Progenitor cell of endocrine pancreas (in vitro differentiated cells): ENCODE measurements at regions not wholly inside any gene's neighbourhood (a gene's known extent, or its start where the extent isn't known, plus 50 kb on each side); places are given as distances from the start of the nearest gene placed in this dataset.

Experiments used
- DNase-seq: peaks from one replicate; pipeline ENCODE4 v3.0.0; 2021; ENCODE audit warnings: low spot score; ENCODE audit not compliant: unreplicated experiment
- H3K27ac Mint-ChIP-seq: 2 replicates; pipeline ENCODE4 v1.8.0; 2021; ENCODE audit warnings: mild to moderate bottlenecking, moderate library complexity, mixed read lengths
- H3K27me3 Mint-ChIP-seq: 2 replicates; pipeline ENCODE4 v1.8.0; 2021; ENCODE audit warnings: mixed read lengths
- H3K36me3 Mint-ChIP-seq: 2 replicates; pipeline ENCODE4 v1.8.0; 2022; ENCODE audit warnings: mixed read lengths; ENCODE audit not compliant: insufficient read depth
- H3K4me1 Mint-ChIP-seq: 2 replicates; pipeline ENCODE4 v1.8.0; 2021; ENCODE audit warnings: low read depth, mixed read lengths
- H3K4me3 Mint-ChIP-seq: 2 replicates; pipeline ENCODE4 v1.8.0; 2021; ENCODE audit warnings: low read depth, mild to moderate bottlenecking, moderate library complexity, mixed read lengths
- H3K9me3 Mint-ChIP-seq: 2 replicates; pipeline ENCODE4 v1.8.0; 2021; ENCODE audit warnings: low read depth, mixed read lengths
- CTCF ChIP-seq: fragments of 200-600 bp; sonication (generic); IDR thresholded peaks from one replicate; pipeline ENCODE4 v1.5.0; 2021; ENCODE audit warnings: antibody characterized with exemption, mild to moderate bottlenecking; ENCODE audit not compliant: unreplicated experiment

GRCh38 chr18:38454764-38455469 lies 889.3 kb upstream of the CELF4 start:
- no peak for TF ChIP-seq CTCF
- DNase-seq, result no peak
- Mint-ChIP-seq H3K4me1 (peaks cover 3% of the 10 kb centered on the region), H3K27me3 (peaks cover 2% of the 10 kb centered on the region), H3K4me3 (no peak overlapping the region), H3K27ac (no peak overlapping the region), H3K36me3 (no peaks in the 10 kb centered on the region), H3K9me3 (no peaks in the 10 kb centered on the region)

GRCh38 chr18:38453880-38454279 lies 888.3 kb upstream of the CELF4 start:
- no peak for DNase-seq
- Mint-ChIP-seq H3K9me3 (no peaks in the 10 kb centered on the region), H3K4me3 (no peak overlapping the region), H3K36me3 (no peaks in the 10 kb centered on the region), H3K4me1 (peaks cover 3% of the 10 kb centered on the region), H3K27ac (no peak overlapping the region), H3K27me3 (peaks cover 2% of the 10 kb centered on the region)
- no peak for TF ChIP-seq CTCF

- H3K27ac Mint-ChIP-seq, result no peak overlapping the region
- no peak for DNase-seq
- H3K9me3 Mint-ChIP-seq, result no peaks in the 10 kb centered on the region
- TF ChIP-seq CTCF, result no peak
- peaks cover 2% of the 10 kb centered on the region for H3K27me3 Mint-ChIP-seq
- H3K4me1 Mint-ChIP-seq, result peaks cover 3% of the 10 kb centered on the region
- H3K4me3 Mint-ChIP-seq, result no peak overlapping the region
- H3K36me3 Mint-ChIP-seq, result no peaks in the 10 kb centered on the region
Measured at GRCh38 chr18:38450876-38451275, 885.3 kb upstream of the CELF4 start.

- Mint-ChIP-seq H3K36me3 (no peaks in the 10 kb centered on the region), H3K27me3 (peaks cover 3% of the 10 kb centered on the region)
Measured at GRCh38 chr18:38445804-38446145, 880.2 kb upstream of the CELF4 start.

More at GRCh38 chr18:38445804-38446145, 880.2 kb upstream of the CELF4 start:
- no peak for DNase-seq
- Mint-ChIP-seq H3K9me3 (no peaks in the 10 kb centered on the region), H3K4me3 (no peak overlapping the region), H3K4me1 (no peaks in the 10 kb centered on the region), H3K27ac (no peak overlapping the region)
- TF ChIP-seq CTCF, result no peak
